GM18519 (cell line): ENCODE measurements at regions not wholly inside any gene's neighbourhood (a gene's known extent, or its start where the extent isn't known, plus 50 kb on each side); places are given as distances from the start of the nearest gene placed in this dataset.
"Not testable (repeated sequence)": the region's sequence is repeated elsewhere in the genome, so short reads cannot be mapped to it uniquely, and the experiment has no call there.

Experiments
- ATAC-seq: cut with Tn5 transposase; IDR thresholded peaks from one replicate; pipeline ENCODE4 v1.9.1; 2021; ENCODE audit warnings: mild to moderate bottlenecking, moderate library complexity; ENCODE audit not compliant: unreplicated experiment, low FRiP score

DNA sequence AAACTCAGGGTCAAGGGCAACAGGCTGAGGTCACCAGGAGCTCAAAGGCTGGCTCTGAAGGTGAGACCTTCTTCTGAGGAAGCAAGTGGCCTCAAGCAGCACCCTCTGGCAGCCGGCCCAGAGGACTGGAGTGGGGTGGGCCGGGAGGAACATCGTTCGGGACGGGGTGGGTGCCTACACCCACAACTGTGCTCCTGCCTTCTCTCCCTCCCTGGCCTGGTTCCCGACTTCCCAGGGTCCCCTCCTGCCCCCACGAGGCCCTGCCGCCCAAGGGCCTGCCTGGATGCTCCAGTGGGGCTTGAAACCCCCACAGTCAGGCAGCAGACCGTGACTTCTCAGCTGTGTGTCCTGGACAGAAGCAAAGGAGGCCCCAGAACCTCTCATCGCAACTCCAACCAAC is 195.7 kb downstream of the IGLL1 start:
- ATAC-seq = no peak

DNA sequence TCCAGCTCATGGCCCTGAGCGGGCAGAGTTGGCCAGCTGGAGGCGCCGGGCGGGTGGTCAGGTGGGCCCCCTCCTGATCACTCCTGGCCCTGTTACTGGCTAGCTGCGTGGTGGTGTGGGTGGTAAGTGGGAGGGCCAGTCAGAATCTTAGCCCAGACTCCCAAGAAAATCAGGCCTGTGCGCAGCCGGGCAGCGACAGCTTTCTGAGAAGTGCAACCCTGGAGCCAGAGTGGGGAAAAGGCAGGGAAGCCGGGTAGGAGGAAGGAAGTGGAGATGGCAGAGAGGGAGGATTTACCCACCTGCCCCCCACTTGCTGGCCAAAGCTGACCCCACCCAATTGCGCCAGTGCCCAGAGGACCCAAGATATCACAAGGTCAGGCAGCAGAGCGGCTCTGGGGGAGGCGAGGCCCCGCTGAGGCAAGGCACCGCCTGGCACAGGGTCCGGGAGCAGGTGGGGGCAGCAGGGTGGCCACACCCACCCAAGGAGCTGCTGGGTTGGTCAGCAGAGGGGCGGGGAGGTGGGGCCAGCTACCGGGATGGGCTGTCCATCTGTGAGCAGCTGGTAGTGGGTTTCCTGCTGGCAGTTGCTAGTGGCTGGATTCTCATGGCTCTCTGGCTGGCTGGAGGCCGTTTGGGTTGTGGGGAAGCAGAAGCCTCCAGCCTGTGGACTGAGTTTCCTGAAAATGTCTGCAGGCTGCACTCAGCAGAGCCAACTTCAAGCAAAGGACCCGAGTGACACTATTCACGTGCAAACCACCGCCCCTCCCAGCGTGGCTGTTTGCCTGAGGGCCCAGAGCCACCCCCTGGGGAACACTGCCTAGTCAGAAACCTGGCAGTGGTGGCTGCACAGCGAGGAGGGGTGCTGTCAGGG is 196.4 kb downstream of the IGLL1 start:
- no peak for ATAC-seq

DNA sequence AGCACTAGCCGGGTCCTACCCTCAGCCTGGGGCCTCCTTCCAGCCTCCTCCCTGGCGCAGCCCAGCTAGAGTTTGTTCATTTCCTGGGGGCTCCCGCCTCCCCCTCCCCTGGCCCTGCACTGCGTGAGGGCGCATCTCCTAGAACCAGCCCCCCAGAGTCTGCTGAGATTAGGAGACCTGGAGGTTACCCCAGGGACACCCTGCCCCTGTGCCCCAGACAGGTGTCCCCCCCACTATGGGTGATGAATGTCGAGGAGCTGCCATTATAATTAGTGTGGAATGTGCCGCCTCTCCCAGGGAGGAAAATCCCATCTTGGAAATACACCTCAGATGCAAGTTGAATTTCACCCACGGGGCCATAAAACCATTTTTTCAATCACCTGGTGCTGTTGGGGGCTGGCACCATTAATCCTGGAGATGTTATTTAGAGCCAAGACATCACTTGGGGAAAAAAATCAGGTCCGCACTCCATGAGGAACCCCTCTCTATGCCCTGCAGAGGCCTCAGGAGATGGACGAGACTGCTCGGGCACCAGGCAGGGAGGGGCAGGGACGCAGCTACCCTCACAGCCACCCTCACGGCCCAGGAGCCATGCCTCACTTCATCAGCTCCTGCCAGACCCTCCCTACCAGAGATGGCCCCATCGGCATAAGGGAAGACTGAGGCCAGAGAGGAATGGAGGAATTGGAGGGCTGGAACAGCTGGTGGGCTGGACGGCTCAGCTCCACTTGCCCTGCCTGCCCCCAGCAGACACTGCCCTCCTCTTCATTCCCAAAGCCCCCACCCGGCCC is 197.5 kb downstream of the IGLL1 start:
- ATAC-seq = no peak

DNA sequence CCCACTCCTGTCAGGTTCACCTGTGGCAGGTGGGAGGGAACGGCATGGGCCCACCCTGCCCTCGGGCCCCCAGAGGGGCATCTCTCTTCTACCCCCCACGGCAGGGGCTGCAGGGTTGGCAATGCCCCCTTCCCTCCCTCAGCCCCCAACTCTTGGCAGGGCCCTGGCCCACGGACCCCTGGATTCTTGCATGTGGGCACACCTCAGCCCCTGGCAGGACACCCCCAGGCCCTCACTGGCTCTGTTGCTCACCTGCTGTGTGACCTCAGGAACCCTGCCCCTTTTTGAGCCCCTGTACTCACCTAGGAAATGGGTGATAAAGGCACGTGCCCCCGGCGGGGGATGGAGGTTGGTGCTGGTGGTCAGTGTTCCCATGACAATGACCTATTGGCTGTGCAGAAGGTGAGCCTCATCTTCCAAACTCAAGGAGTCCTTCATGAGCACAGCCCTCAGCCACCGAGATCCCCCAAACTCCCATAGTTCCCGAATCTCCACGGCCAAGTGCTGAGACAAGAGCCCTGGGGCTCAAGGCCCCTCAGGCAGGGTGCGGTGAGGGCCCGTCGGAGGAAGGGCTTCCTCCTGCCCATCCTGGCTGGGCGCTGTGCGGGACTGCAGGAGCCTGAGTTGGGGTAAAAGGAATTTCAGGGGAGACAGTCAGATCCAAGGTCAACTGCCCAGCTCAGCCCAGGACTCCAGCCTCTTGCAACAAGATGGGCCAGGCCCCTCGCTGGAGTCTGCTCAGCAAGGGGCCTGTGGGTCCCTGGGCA is 198.2 kb downstream of the IGLL1 start:
- ATAC-seq = no peak

DNA sequence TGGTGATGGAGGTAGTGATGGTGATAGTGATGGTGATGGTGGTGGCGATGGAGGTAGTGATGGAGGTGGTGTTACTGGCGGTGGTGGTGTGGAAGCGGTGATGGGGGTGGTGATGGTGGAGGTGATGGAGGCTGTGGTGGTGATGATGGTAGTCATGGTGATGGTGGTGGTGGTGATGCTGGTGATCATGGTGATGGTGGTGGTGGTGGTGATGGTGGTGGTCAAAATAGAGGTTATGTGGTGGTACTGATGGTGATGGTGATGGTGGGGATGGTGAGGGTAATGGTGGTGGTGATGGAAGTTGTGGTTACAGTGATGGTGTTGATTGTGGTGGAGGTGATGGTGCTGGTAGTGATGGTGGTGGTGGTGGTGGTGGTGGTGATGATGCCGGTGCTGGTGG is 199.2 kb downstream of the IGLL1 start:
- no peak for ATAC-seq

DNA sequence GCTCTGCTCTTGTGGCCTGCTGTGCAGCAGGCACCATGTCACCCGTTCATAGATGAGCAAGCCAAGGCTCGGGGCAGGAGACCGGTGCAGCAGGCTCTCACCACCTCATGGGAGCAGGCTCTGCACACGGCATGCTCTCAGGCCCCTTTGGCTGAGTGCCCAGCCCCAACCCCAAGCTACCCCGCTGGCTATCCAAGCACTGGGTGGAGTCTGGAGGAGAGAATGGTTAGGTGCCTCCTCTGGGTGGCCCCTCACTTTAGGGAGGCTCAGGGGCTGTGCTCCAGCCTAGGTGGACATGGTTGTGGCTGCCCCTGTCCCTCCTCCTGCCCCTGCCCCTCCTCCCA is 199.9 kb downstream of the IGLL1 start:
- no peak for ATAC-seq

DNA sequence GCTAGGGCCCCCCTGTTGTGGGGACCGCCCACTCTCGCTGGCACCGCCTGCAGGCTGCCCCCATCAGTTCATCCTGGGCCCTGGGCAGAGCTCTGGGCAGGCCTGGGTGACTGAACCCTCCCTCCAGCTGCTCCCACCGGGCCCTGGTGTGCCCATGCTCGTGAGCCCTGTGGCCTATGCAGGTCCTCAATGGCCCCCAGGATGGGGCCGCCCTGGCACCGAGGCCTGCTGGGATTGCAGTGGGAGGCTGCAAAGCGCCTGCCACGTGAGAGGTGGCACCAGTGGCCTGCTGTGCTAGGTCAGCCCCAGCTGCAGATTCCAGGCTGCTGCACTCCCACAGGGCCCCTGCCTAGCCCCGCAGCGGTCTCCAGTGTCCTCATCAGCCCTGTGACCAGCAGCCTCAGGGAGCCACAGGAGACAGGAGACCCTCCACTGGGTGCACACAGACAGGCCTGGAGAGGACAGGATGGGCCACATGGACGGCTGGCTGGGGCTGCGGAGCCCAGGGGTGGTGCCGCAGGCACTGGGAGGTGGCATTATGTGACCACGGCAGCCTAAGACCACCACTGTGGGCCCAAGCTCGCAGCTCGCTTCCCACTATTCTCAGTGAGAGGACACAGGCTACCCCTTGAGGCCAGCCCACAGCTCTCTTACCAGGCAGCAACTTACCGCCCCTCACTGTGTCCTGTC is 199.4 kb downstream of the BCR start:
- ATAC-seq = not testable (repeated sequence)

DNA sequence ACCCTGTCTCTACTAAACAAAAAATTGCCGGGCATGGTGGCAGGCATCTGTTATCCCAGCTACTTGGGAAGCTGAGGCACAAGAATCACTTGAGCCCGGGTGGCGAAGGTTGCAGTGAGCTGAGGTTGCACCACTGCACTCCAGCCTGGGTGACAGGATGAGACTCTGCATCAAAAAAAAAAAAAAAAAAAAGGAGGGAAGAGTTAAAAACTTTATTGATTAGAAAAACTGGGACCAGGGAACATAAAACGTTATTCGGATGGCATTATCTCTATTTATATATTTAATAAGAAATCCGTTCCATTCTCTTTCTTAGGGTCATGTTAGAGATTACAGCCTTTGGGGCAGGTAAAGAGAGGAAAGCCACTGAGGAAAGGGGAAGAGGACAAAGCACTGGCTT is 197.5 kb downstream of the BCR start:
- ATAC-seq = no peak

DNA sequence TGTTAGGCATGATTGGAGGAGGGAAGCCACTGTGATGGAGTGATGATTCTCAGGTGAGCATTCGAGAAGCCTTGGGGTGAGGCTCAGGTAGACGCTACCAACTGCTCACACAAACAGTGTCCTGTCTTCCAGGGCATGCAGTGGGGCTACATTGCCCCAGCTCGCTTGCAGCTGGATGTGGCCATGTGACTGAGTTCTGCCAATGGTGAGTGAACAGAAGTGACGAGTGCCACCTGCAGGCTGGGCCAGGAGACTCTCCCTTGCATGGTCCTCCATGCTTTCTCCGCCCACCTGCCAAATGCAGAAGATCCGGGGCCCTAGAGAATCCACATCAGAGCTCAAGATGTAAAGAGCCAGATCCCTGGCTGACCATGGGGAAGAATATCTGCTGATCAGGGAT is 195.9 kb downstream of the BCR start:
- ATAC-seq = no peak

DNA sequence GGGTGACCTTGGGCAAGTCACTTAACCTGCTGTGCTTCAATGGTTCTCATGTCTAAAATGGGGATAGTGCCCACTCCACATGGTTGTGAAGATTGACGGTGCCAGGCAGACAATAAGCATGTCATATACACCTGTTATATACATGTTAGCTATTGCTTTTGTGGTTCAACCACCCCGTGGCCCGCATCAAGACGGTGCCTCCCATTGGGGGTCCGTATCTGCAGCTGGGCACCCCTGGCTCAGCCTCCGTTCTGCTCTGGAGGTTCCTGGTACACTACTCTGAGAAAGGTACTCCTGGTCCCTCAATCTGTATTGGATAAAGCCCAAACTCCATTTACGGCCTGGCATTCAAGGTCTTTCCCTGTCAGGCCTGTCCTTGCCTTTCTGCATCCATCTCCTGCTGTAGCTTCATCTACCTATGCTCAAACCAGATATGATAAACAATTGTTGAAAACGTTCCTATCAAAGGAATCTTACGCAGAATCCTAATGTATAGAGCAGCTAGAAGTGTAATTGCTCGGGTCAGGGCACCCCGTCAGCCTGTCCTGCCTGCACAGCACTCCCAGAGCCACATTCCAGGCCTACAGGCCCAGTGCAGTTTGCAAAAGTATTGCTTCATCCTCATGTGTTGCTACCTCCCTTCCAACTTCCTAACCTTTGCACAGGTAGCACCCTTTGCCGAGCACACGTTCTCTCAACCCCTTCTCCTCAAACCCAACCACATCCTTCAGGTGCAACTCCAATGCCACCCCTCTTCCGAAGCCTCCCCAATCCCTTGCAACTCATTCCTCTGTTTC is 194.9 kb downstream of the BCR start:
- no peak for ATAC-seq

DNA sequence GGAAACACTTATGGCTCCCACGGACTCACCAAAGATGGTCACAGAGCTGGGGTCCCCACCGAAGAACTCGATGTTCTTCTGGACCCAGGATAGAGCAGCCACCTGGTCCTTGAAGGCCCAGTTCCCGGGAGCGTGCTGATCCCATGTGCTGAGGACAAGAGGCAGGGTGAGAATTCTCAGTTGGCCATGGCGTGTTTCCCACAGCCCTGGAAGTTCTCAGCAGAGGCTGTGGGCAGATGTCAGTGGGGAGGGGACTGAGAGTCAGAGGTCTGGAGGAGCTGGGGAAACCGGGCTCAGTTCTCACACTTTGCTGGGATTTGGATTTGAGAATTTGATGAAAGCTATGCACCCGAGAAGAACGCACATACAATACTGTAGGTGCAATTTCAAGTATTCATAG is 193.3 kb downstream of the BCR start:
- ATAC-seq = no peak

DNA sequence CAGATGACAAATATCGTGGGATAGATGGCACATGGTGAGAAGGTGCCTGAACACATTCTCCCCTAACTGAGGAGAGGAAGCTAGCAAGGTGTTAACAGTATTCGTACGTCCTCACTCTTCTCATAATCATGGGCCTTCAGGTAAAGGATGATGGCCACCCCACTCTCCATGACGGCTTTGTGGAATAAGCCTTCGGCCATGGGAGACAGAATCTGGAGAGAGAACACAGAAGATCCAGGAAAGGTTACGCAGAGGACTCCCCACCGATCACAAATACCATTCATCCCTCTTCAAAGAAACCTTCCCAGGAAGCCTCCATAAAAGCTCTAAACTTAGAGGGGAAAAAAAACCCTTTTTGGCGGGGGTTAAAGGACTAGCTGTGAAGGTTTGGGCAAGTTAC is 189.9 kb downstream of the BCR start:
- ATAC-seq = no peak

DNA sequence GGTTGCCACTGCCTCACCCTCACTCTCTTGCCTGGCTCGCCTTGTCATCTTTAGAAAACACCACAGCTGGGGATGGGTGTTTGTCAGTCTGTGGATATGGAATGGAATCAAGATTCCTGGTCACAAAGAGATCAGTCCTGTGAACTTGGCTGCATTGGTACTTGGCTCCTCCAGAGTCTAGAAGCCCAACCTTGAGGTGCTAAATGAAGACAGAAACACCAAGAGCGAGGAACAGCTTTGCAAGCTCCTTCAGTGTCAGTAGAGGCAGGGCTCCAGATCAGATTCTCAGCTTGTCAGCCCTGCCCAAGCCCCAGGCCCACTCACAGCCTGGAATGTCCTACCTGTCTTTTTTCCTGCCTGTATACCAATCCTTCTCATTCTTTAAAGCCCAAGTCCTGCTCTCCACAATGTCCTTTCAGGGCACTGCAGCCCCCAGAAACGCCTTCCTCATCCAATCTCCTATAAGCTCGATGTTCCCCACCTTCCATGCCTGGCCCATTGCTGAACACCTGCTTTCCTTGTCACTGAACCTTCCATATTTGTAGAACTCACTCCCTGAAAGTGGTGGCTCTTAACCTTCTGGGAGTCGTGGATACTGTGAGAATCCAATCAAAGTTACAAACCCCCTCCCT is 188.9 kb downstream of the BCR start:
- no peak for ATAC-seq
